Esophagus squamous epithelium (tissue), 4 donors: ENCODE measurements at regions not wholly inside any gene's neighbourhood (a gene's known extent, or its start where the extent isn't known, plus 50 kb on each side); places are given as distances from the start of the nearest gene placed in this dataset.

Experiments
- CTCF ChIP-seq, 6 experiments: fragments of 450-650 bp in 4 of 6; fragments of 200-600 bp in 2 of 6; sonication (generic) in 2 of 6; IDR thresholded peaks; one replicate each; pipeline ENCODE4 v1.5.1; 2016 to 2019; ENCODE audit warnings: antibody characterized with exemption in 6 of 6, mild to moderate bottlenecking in 4 of 6, moderate library complexity in 4 of 6
- POLR2A ChIP-seq, 4 donors: fragments of 450-650 bp; IDR thresholded peaks; one replicate each; pipeline ENCODE4 v1.6.1; 2017; ENCODE audit warnings: antibody characterized with exemption in 4 of 4, mild to moderate bottlenecking in 4 of 4, moderate library complexity in 3 of 4

- TF ChIP-seq CTCF (IDR thresholded peaks at IDR 0.05) (no peak), POLR2A (IDR thresholded peaks at IDR 0.05) (no peak)
Measured at GRCh38 chr7:11231190-11231589, 257.5 kb downstream of the PHF14 start.
